M059J (cell line): ENCODE measurements at regions not wholly inside any gene's neighbourhood (a gene's known extent, or its start where the extent isn't known, plus 50 kb on each side); places are given as distances from the start of the nearest gene placed in this dataset.

ENCODE experiments used
- DNase-seq: peaks from one replicate; pipeline ENCODE4 v3.0.0-alpha.2; 2012; ENCODE audit warnings: low read depth

- DNase-seq: no peak
Observed at GRCh38 chr5:124647352-124647751, 99.1 kb downstream of the ZNF608 start.

GRCh38 chr5:124645396-124645795 lies 101.0 kb downstream of the ZNF608 start:
- no peak for DNase-seq

GRCh38 chr5:124644582-124644981 lies 101.9 kb downstream of the ZNF608 start:
- DNase-seq: no peak

- DNase-seq: peak; percentile 32
Observed at GRCh38 chr5:124644138-124644537, 102.3 kb downstream of the ZNF608 start.

- no peak for DNase-seq
Observed at GRCh38 chr5:124643336-124643735, 103.1 kb downstream of the ZNF608 start.

- no peak for DNase-seq
Observed at GRCh38 chr5:124642151-124642550, 104.3 kb downstream of the ZNF608 start.

- no peak for DNase-seq
Observed at GRCh38 chr5:124641154-124641792, 105.2 kb downstream of the ZNF608 start.

- DNase-seq: no peak
Observed at GRCh38 chr5:124639095-124639665, 107.3 kb downstream of the ZNF608 start.

GRCh38 chr5:124637011-124637410 lies 109.4 kb downstream of the ZNF608 start:
- DNase-seq: no peak

GRCh38 chr5:124634741-124635323 lies 111.6 kb downstream of the ZNF608 start:
- DNase-seq: peak; percentile 84

- peak; percentile 93 for DNase-seq
Observed at GRCh38 chr5:124634228-124634739, 112.2 kb downstream of the ZNF608 start.

- no peak for DNase-seq
Observed at GRCh38 chr5:124633209-124633608, 113.2 kb downstream of the ZNF608 start.

- DNase-seq: peak; percentile 58
Observed at GRCh38 chr5:124631874-124632550, 114.4 kb downstream of the ZNF608 start.

- peak; percentile 82 for DNase-seq
Observed at GRCh38 chr5:124630767-124631704, 115.4 kb downstream of the ZNF608 start.

GRCh38 chr5:124628721-124629596 lies 117.5 kb downstream of the ZNF608 start:
- DNase-seq: peak; percentile 99

GRCh38 chr5:124627815-124628595 lies 118.4 kb downstream of the ZNF608 start:
- peak; percentile 30 for DNase-seq

- DNase-seq: no peak
Observed at GRCh38 chr5:124626053-124626452, 120.4 kb downstream of the ZNF608 start.

- DNase-seq: no peak
Observed at GRCh38 chr5:124623265-124623664, 123.2 kb downstream of the ZNF608 start.

GRCh38 chr5:124622851-124623250 lies 123.6 kb downstream of the ZNF608 start:
- no peak for DNase-seq

- no peak for DNase-seq
Observed at GRCh38 chr5:124621279-124621678, 125.2 kb downstream of the ZNF608 start.
